ENCODE measurements at regions not wholly inside any gene's neighbourhood (a gene's known extent, or its start where the extent isn't known, plus 50 kb on each side); places are given as distances from the start of the nearest gene placed in this dataset. TPM values are rescaled to one million over a fixed set of nuclear protein-coding genes. Genes with fewer than 3 reads are reported as not detected.

MicroRNA genes in the stretch of these regions (microRNA counts, 767-probe panel; counts per million panel counts)
- microRNA hsa-miR-548aj-3p = not detected

Small RNA genes lying in the stretch of these regions (microRNA-seq; reads per million reads assigned to microRNA genes)
- not detected for gene MIR548AJ1 (ENCODE audit: borderline number of aligned reads)

All from HCT116 (cell line).